ENCODE measurements at regions not wholly inside any gene's neighbourhood (a gene's known extent, or its start where the extent isn't known, plus 50 kb on each side); places are given as distances from the start of the nearest gene placed in this dataset.

- no peak overlapping the region for H3K9ac ChIP-seq (ENCODE audit: control insufficient read depth, extremely low read depth, insufficient read depth, low read length)
- DNase-seq (ENCODE audit: low read depth, low spot score) (no peak), FAIRE-seq (no peak)
- no peaks in the 10 kb centered on the region for H3K79me2 ChIP-seq (ENCODE audit: control insufficient read depth, insufficient read depth, low read length)
- no peaks in the 10 kb centered on the region for H3K4me1 ChIP-seq (ENCODE audit: control insufficient read depth, extremely low read depth, insufficient read depth, low read length)
- no peak overlapping the region for H2AFZ ChIP-seq (ENCODE audit: control insufficient read depth, low read length)
- dilution Hi-C loops (cut with MboI; ENCODE audit: extremely low pct_ligation_motif_present, low sequenced_read_pairs) = no loop called here
- no peaks in the 10 kb centered on the region for H3K27me3 ChIP-seq (ENCODE audit: control insufficient read depth, extremely low read depth, insufficient read depth, low read length)
- H3K36me3 ChIP-seq (ENCODE audit: control insufficient read depth in 2 of 2, extremely low read depth in 1 of 2, insufficient read depth in 2 of 2, low read length in 2 of 2) = no peaks in the 10 kb centered on the region
- H3K9me3 ChIP-seq (ENCODE audit: control insufficient read depth, low read depth, low read length) = no peaks in the 10 kb centered on the region
- H3K4me2 ChIP-seq (ENCODE audit: control insufficient read depth, extremely low read depth, insufficient read depth, low read depth, low read length) = no peak overlapping the region
- no peak overlapping the region for H3K4me3 ChIP-seq (ENCODE audit: control insufficient read depth in 2 of 3, extremely low read depth in 1 of 3, insufficient read depth in 2 of 3, low read depth in 1 of 3, low read length in 3 of 3)
- TF ChIP-seq, protein P1, sequence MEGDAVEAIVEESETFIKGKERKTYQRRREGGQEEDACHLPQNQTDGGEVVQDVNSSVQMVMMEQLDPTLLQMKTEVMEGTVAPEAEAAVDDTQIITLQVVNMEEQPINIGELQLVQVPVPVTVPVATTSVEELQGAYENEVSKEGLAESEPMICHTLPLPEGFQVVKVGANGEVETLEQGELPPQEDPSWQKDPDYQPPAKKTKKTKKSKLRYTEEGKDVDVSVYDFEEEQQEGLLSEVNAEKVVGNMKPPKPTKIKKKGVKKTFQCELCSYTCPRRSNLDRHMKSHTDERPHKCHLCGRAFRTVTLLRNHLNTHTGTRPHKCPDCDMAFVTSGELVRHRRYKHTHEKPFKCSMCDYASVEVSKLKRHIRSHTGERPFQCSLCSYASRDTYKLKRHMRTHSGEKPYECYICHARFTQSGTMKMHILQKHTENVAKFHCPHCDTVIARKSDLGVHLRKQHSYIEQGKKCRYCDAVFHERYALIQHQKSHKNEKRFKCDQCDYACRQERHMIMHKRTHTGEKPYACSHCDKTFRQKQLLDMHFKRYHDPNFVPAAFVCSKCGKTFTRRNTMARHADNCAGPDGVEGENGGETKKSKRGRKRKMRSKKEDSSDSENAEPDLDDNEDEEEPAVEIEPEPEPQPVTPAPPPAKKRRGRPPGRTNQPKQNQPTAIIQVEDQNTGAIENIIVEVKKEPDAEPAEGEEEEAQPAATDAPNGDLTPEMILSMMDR (optimal IDR thresholded peaks at IDR 0.05 in 1 of 3, IDR thresholded peaks at IDR 0.05 in 1 of 3, conservative IDR thresholded peaks at IDR 0.05 in 1 of 3; ENCODE audit: extremely low read depth in 1 of 3, insufficient read depth in 2 of 3, low read length in 3 of 3) = no peak
- no peak for TF ChIP-seq EZH2 (IDR thresholded peaks at IDR 0.05; ENCODE audit: low read length)
- no peaks in the 10 kb centered on the region for H3K9me1 ChIP-seq (ENCODE audit: control insufficient read depth, extremely low read depth, insufficient read depth, low read length)
- H3K27ac ChIP-seq (ENCODE audit: control insufficient read depth, insufficient read depth, low read length) = no peak overlapping the region
- no peaks in the 10 kb centered on the region for H4K20me1 ChIP-seq (ENCODE audit: control insufficient read depth, extremely low read depth, insufficient read depth, low read length)
Measured at GRCh38 chr4:14025891-14026290, 398.4 kb upstream of the BOD1L1 start.

DNA sequence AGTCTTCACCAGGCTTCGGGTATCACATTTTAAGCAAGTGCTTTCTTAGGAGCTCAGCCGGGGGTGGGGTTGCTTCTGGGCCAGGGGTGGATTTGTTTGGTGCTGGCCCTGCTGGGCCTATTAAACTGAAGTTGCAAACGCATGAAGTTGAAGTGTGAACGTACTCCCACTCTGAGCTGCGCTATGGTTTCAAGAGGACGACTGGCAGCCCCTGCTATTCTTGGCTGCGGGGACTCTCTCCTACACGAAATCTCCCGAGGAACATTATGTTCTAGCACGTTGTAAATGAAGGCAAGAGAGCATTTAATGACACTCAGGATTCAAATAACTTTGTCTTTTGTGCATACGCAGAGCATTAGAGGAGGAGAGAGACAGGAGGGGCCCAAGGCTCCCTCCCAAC lies 401.3 kb upstream of the BOD1L1 start:
- no peak for DNase-seq (ENCODE audit: low read depth, low spot score)
- H3K36me3 ChIP-seq (ENCODE audit: control insufficient read depth in 2 of 2, extremely low read depth in 1 of 2, insufficient read depth in 2 of 2, low read length in 2 of 2) = no peaks in the 10 kb centered on the region
- TF ChIP-seq, protein P1 (optimal IDR thresholded peaks at IDR 0.05 in 1 of 3, IDR thresholded peaks at IDR 0.05 in 1 of 3, conservative IDR thresholded peaks at IDR 0.05 in 1 of 3; ENCODE audit: extremely low read depth in 1 of 3, insufficient read depth in 2 of 3, low read length in 3 of 3) = no peak
- no peak for FAIRE-seq
- no peaks in the 10 kb centered on the region for H3K27me3 ChIP-seq (ENCODE audit: control insufficient read depth, extremely low read depth, insufficient read depth, low read length)
- dilution Hi-C loops (cut with MboI; ENCODE audit: extremely low pct_ligation_motif_present, low sequenced_read_pairs) = no loop called here
- H3K4me2 ChIP-seq (ENCODE audit: control insufficient read depth, extremely low read depth, insufficient read depth, low read depth, low read length) = no peak overlapping the region
- no peak overlapping the region for H3K4me3 ChIP-seq (ENCODE audit: control insufficient read depth in 2 of 3, extremely low read depth in 1 of 3, insufficient read depth in 2 of 3, low read depth in 1 of 3, low read length in 3 of 3)
- H3K79me2 ChIP-seq (ENCODE audit: control insufficient read depth, insufficient read depth, low read length) = no peaks in the 10 kb centered on the region
- H4K20me1 ChIP-seq (ENCODE audit: control insufficient read depth, extremely low read depth, insufficient read depth, low read length) = no peaks in the 10 kb centered on the region
- H2AFZ ChIP-seq (ENCODE audit: control insufficient read depth, low read length) = no peak overlapping the region
- H3K4me1 ChIP-seq (ENCODE audit: control insufficient read depth, extremely low read depth, insufficient read depth, low read length) = no peaks in the 10 kb centered on the region
- no peaks in the 10 kb centered on the region for H3K9me3 ChIP-seq (ENCODE audit: control insufficient read depth, low read depth, low read length)
- H3K9me1 ChIP-seq (ENCODE audit: control insufficient read depth, extremely low read depth, insufficient read depth, low read length) = no peaks in the 10 kb centered on the region
- H3K27ac ChIP-seq (ENCODE audit: control insufficient read depth, insufficient read depth, low read length) = no peak overlapping the region
- H3K9ac ChIP-seq (ENCODE audit: control insufficient read depth, extremely low read depth, insufficient read depth, low read length) = no peak overlapping the region
